Tibial nerve (tissue), 3 donors: ENCODE measurements at regions not wholly inside any gene's neighbourhood (a gene's known extent, or its start where the extent isn't known, plus 50 kb on each side); places are given as distances from the start of the nearest gene placed in this dataset.

Experiments used
- POLR2A ChIP-seq, 2 donors: fragments of 450-650 bp; IDR thresholded peaks; one replicate each; pipeline ENCODE4 v1.6.1; 2017; ENCODE audit warnings: antibody characterized with exemption in 2 of 2, mild to moderate bottlenecking in 2 of 2, moderate library complexity in 2 of 2
- TF ChIP-seq, protein P1 (sequence below), 5 experiments: fragments of 200-600 bp in 3 of 5; fragments of 450-650 bp in 2 of 5; sonication (generic) in 3 of 5; IDR thresholded peaks; one replicate each; pipeline ENCODE4 v1.5.1; 2016 to 2019; ENCODE audit warnings: antibody characterized with exemption in 5 of 5, mild to moderate bottlenecking in 3 of 5, moderate library complexity in 2 of 5

- no peak for TF ChIP-seq POLR2A (IDR thresholded peaks at IDR 0.05)
- TF ChIP-seq, protein P1, sequence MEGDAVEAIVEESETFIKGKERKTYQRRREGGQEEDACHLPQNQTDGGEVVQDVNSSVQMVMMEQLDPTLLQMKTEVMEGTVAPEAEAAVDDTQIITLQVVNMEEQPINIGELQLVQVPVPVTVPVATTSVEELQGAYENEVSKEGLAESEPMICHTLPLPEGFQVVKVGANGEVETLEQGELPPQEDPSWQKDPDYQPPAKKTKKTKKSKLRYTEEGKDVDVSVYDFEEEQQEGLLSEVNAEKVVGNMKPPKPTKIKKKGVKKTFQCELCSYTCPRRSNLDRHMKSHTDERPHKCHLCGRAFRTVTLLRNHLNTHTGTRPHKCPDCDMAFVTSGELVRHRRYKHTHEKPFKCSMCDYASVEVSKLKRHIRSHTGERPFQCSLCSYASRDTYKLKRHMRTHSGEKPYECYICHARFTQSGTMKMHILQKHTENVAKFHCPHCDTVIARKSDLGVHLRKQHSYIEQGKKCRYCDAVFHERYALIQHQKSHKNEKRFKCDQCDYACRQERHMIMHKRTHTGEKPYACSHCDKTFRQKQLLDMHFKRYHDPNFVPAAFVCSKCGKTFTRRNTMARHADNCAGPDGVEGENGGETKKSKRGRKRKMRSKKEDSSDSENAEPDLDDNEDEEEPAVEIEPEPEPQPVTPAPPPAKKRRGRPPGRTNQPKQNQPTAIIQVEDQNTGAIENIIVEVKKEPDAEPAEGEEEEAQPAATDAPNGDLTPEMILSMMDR (IDR thresholded peaks at IDR 0.05) = no peak
Observed at GRCh38 chr7:52243685-52244084, 791.7 kb upstream of the POM121L12 start.
